ENCODE measurements at regions not wholly inside any gene's neighbourhood (a gene's known extent, or its start where the extent isn't known, plus 50 kb on each side); places are given as distances from the start of the nearest gene placed in this dataset.

GRCh38 chr18:78672862-78673446, 306.7 kb upstream of the SALL3 start:
- in situ Hi-C loops (cut with MboI; ENCODE audit: low pct_unique_long_range_greater_than_20kb, low sequenced_read_pairs, unreplicated experiment): no loop called here
- no peak for DNase-seq (ENCODE audit: low spot score)
- no peak for TF ChIP-seq CTCF (IDR thresholded peaks at IDR 0.05; ENCODE audit: extremely low read depth, insufficient read depth, missing control alignments)

GRCh38 chr18:78673516-78674321, 305.9 kb upstream of the SALL3 start:
- no peak for TF ChIP-seq CTCF (IDR thresholded peaks at IDR 0.05; ENCODE audit: extremely low read depth, insufficient read depth, missing control alignments)
- in situ Hi-C loops (cut with MboI; ENCODE audit: low pct_unique_long_range_greater_than_20kb, low sequenced_read_pairs, unreplicated experiment): no loop called here

GRCh38 chr18:78675231-78675630, 304.4 kb upstream of the SALL3 start:
- no peak for TF ChIP-seq CTCF (IDR thresholded peaks at IDR 0.05; ENCODE audit: extremely low read depth, insufficient read depth, missing control alignments)
- DNase-seq (ENCODE audit: low spot score): no peak
- in situ Hi-C loops (cut with MboI; ENCODE audit: low pct_unique_long_range_greater_than_20kb, low sequenced_read_pairs, unreplicated experiment): no loop called here

More at GRCh38 chr18:78673516-78674321, 305.9 kb upstream of the SALL3 start:
- DNase-seq (ENCODE audit: low spot score): no peak

- in situ Hi-C loops (cut with MboI; ENCODE audit: low pct_unique_long_range_greater_than_20kb, low sequenced_read_pairs, unreplicated experiment): no loop called here
- DNase-seq (ENCODE audit: low spot score): no peak
- TF ChIP-seq CTCF (IDR thresholded peaks at IDR 0.05; ENCODE audit: extremely low read depth, insufficient read depth, missing control alignments): no peak
Measured at GRCh38 chr18:78676622-78677482, 302.8 kb upstream of the SALL3 start.

- DNase-seq (ENCODE audit: low spot score): no peak
- no peak for TF ChIP-seq CTCF (IDR thresholded peaks at IDR 0.05; ENCODE audit: extremely low read depth, insufficient read depth, missing control alignments)
- in situ Hi-C loops (cut with MboI; ENCODE audit: low pct_unique_long_range_greater_than_20kb, low sequenced_read_pairs, unreplicated experiment): no loop called here
Measured at GRCh38 chr18:78677483-78678317, 301.9 kb upstream of the SALL3 start.

GRCh38 chr18:78678318-78678695, 301.3 kb upstream of the SALL3 start:
- DNase-seq (ENCODE audit: low spot score): no peak
- in situ Hi-C loops (cut with MboI; ENCODE audit: low pct_unique_long_range_greater_than_20kb, low sequenced_read_pairs, unreplicated experiment): no loop called here
- no peak for TF ChIP-seq CTCF (IDR thresholded peaks at IDR 0.05; ENCODE audit: extremely low read depth, insufficient read depth, missing control alignments)
